K562 (cell line): ENCODE measurements at regions not wholly inside any gene's neighbourhood (a gene's known extent, or its start where the extent isn't known, plus 50 kb on each side); places are given as distances from the start of the nearest gene placed in this dataset.

Source experiments
- ATAC-seq: fragments of 200-7000 bp; cut with Tn5 transposase; 3 replicates; pipeline ENCODE4 v1.9.1; 2020; ENCODE audit warnings: moderate library complexity
- BruUV-seq: library from RNA; stranded (reverse); fragments of 400-500 nt; replicated peaks from 2 replicates; lab custom pipeline; 2021; lab: Mats Ljungman, UMichigan
- CTCF ChIA-PET: fragments of 300-600 bp; formaldehyde crosslinking; extraction: SDS; loops from one replicate; lab custom pipeline; 2021; ENCODE audit warnings: low intra/inter-chr PET ratio; lab: Yijun Ruan, JAX
- POLR2A ChIA-PET: fragments of 300-600, 350-650 bp; sonication (Branson Sonifier 250); formaldehyde crosslinking; extraction: SDS; loops from one replicate; lab custom pipeline; 2021; ENCODE audit warnings: antibody characterized with exemption, inconsistent platforms; lab: Yijun Ruan, JAX
- DNase-seq, 4 experiments: peaks; one replicate each; pipeline versions ENCODE4 v3.0.0 to v3.0.0-alpha.2; 2011 to 2018; ENCODE audit warnings: low spot score in 3 of 4, mixed read lengths in 3 of 4; ENCODE audit errors: extremely low read depth in 1 of 4
- FAIRE-seq: peaks from 2 replicates; lab custom pipeline; 2011; peaks lifted over from hg19 to GRCh38; lab: Jason Lieb, UNC
- H2AFZ ChIP-seq: 2 replicates; pipeline ENCODE4 v1.6.0; 2011; ENCODE audit warnings: low read depth, low read length, control low read depth, inconsistent platforms
- H3K27ac ChIP-seq: fragments of 200-600 bp; 3 replicates; pipeline ENCODE4 v1.8.0; 2011; ENCODE audit warnings: low read depth, mild to moderate bottlenecking, control low read depth, inconsistent platforms, low read length, moderate library complexity, mixed read lengths; ENCODE audit errors: extremely low read depth
- H3K27me3 ChIP-seq, 2 experiments: fragments of 300-600 bp in 1 of 2; 2 replicates in 1 of 2; 3 replicates in 1 of 2; pipeline versions ENCODE4 v1.6.0 to v1.8.0; 2011; ENCODE audit warnings: inconsistent platforms in 2 of 2, low read length in 2 of 2, mild to moderate bottlenecking in 1 of 2, mixed read lengths in 1 of 2, moderate library complexity in 1 of 2; ENCODE audit not compliant: control insufficient read depth in 2 of 2, insufficient read depth in 2 of 2
- H3K36me3 ChIP-seq: fragments of 300-600 bp; 3 replicates; pipeline ENCODE4 v1.8.0; 2011; ENCODE audit warnings: mild to moderate bottlenecking, low read length, inconsistent platforms; ENCODE audit not compliant: control insufficient read depth, insufficient read depth
- H3K4me1 ChIP-seq, 2 experiments: fragments of 200-600 bp in 1 of 2; replicated peaks in 1 of 2; 2 replicates in 1 of 2; 3 replicates in 1 of 2; pipeline versions ENCODE4 v1.5.1 to v1.8.0; 2011; ENCODE audit warnings: inconsistent platforms in 2 of 2, low read length in 2 of 2, mild to moderate bottlenecking in 1 of 2, mixed read lengths in 1 of 2, moderate library complexity in 1 of 2; ENCODE audit not compliant: control insufficient read depth in 2 of 2, insufficient read depth in 2 of 2
- H3K4me2 ChIP-seq: 2 replicates; pipeline ENCODE4 v1.6.1; 2011; ENCODE audit warnings: low read length, control low read depth, inconsistent platforms, mixed read lengths; ENCODE audit not compliant: insufficient read depth
- H3K4me3 ChIP-seq: fragments of 200-600 bp; sonication (generic), shearing (Covaris generic); 2 replicates; pipeline ENCODE4 v1.5.1; 2016; ENCODE audit warnings: control low read depth, inconsistent platforms
- H3K79me2 ChIP-seq: fragments of 200-600 bp; 3 replicates; pipeline ENCODE4 v1.8.0; 2011; ENCODE audit warnings: low read length, inconsistent platforms; ENCODE audit not compliant: control insufficient read depth, insufficient read depth
- H3K9ac ChIP-seq, 2 experiments: 2 replicates each; pipeline versions ENCODE4 v1.6.0 to v1.6.1; 2011; ENCODE audit warnings: low read depth in 2 of 2, low read length in 2 of 2, control low read depth in 1 of 2, inconsistent platforms in 1 of 2, mild to moderate bottlenecking in 1 of 2, mixed read lengths in 1 of 2; ENCODE audit not compliant: insufficient read depth in 1 of 2
- H3K9me1 ChIP-seq: one replicate; pipeline ENCODE4 v1.6.0; 2011; ENCODE audit warnings: inconsistent platforms, mild to moderate bottlenecking, low read length, moderate library complexity; ENCODE audit not compliant: control insufficient read depth, insufficient read depth
- H3K9me3 ChIP-seq: replicated peaks from 2 replicates; pipeline ENCODE4 v1.5.1; 2011; ENCODE audit warnings: low read depth, low read length, inconsistent platforms; ENCODE audit not compliant: control insufficient read depth, insufficient read depth
- H4K20me1 ChIP-seq: replicated peaks from 2 replicates; pipeline ENCODE4 v1.6.1; 2011; ENCODE audit warnings: low read length, inconsistent platforms, mixed read lengths; ENCODE audit not compliant: control insufficient read depth, insufficient read depth
- BCOR ChIP-seq: fragments of 450-650 bp; IDR thresholded peaks from 2 replicates; pipeline ENCODE4 v1.6.1; 2016
- CEBPB ChIP-seq: fragments of 450-650 bp; IDR thresholded peaks from 2 replicates; pipeline ENCODE4 v1.6.1; 2016; ENCODE audit warnings: missing genetic modification characterization, missing compliant biosample characterization
- KDM4B ChIP-seq, 2 experiments: fragments of 450-650 bp in 1 of 2; sonication (generic) in 1 of 2; IDR thresholded peaks; 2 replicates each; pipeline ENCODE4 v1.6.1; 2016 to 2017; ENCODE audit warnings: borderline replicate concordance in 2 of 2, antibody characterized with exemption in 1 of 2, low read depth in 1 of 2, mild to moderate bottlenecking in 1 of 2
- MCM2 ChIP-seq: fragments of 450-650 bp; IDR thresholded peaks from 2 replicates; pipeline ENCODE4 v1.6.1; 2017; ENCODE audit warnings: low read depth, mild to moderate bottlenecking
- MEF2D ChIP-seq: conservative IDR thresholded peaks from 2 replicates; pipeline ENCODE4 v1.6.1; 2016; ENCODE audit warnings: low read depth, missing genetic modification characterization, missing compliant biosample characterization
- RERE ChIP-seq: sonication (generic); formaldehyde crosslinking; IDR thresholded peaks from 2 replicates; pipeline ENCODE4 v1.8.0; 2023; ENCODE audit warnings: missing genetic modification reagents, mild to moderate bottlenecking, borderline replicate concordance
- SREBF2 ChIP-seq: sonication (generic); formaldehyde crosslinking; IDR thresholded peaks from 2 replicates; pipeline ENCODE4 v1.4.0; 2020; ENCODE audit warnings: mild to moderate bottlenecking, missing genetic modification reagents
- TFE3 ChIP-seq: fragments of 450-650 bp; formaldehyde crosslinking; IDR thresholded peaks from 2 replicates; pipeline ENCODE4 v1.4.0; 2020; ENCODE audit warnings: mild to moderate bottlenecking, mixed read lengths
- ZBTB5 ChIP-seq: fragments of 450-650 bp; IDR thresholded peaks from 2 replicates; pipeline ENCODE4 v1.6.1; 2017; ENCODE audit warnings: antibody characterized with exemption
- ZNF121 ChIP-seq: sonication (generic); formaldehyde crosslinking; conservative IDR thresholded peaks from 2 replicates; pipeline ENCODE4 v1.8.0; 2022; ENCODE audit warnings: missing genetic modification reagents
- ZNF324 ChIP-seq: fragments of 250-450 bp; sonication (Bioruptor Pico); IDR thresholded peaks from 2 replicates; pipeline ENCODE4 v1.4.0; 2020; ENCODE audit warnings: mild to moderate bottlenecking
- WGBS: fragments of 100-300 bp; shearing (Covaris generic); methylation state at CpG from one replicate; pipeline ENCODE4 v1.1.6; 2016; ENCODE audit warnings: low coverage, mixed read lengths; ENCODE audit not compliant: insufficient coverage; ENCODE audit errors: missing lambda C conversion rate; 5-methylcytosine and 5-hydroxymethylcytosine counted together
- in situ Hi-C: fragments of 300-500 bp; cut with MboI; formaldehyde crosslinking; loops from 4 replicates; pipeline ENCODE4 v1.15.0; 2018; ENCODE audit warnings: inconsistent platforms, mixed read lengths
- intact Hi-C: fragments of 100-400 bp; cut with micrococcal nuclease; formaldehyde crosslinking; loops from 2 replicates; pipeline ENCODE4 v1.14.2; 2022

- TF ChIP-seq SREBF2 (CRISPR knock-in tag) (no peak), CEBPB (tag) (no peak)
These were observed 83.9 kb downstream of the RMI2 start (continued) for GRCh38 chr16:11429123-11429522.

- WGBS, result 23% methylated on average over 6 of the region's 6 CpGs
- ATAC-seq (no peak), DNase-seq (no peak), FAIRE-seq (no peak)
- Histone ChIP-seq H3K4me2 (no peak overlapping the region), H3K9ac (no peak overlapping the region), H3K9me3 (no peaks in the 10 kb centered on the region), H3K9me1 (no peaks in the 10 kb centered on the region), H3K4me3 (no peak overlapping the region), H3K27ac (no peak overlapping the region), H3K27me3 (peaks cover 15 to 22% of the 10 kb centered on the region in 2 experiments), H3K36me3 (no peaks in the 10 kb centered on the region), H3K4me1 (peaks cover 0 to 4% of the 10 kb centered on the region in 2 experiments; a peak in 1 of 5 replicates), H4K20me1 (peaks cover 2% of the 10 kb centered on the region; the same call in 1 of the 2 replicates), H2AFZ (no peak overlapping the region), H3K79me2 (no peaks in the 10 kb centered on the region)
- CTCF ChIA-PET, result no interaction called here
- POLR2A ChIA-PET, result interaction anchor here (0.6 to 1.4 kb wide), 3 partner anchors 15 to 609 kb away, joined by 3 to 5 read pairs (median 5); no protein-coding TSS in a partner anchor
- in situ Hi-C loops (no loop called here), intact Hi-C loops (no loop called here)
- no TSS peak for BruUV-seq
- TF ChIP-seq RERE (CRISPR knock-in tag) (no peak), TFE3 (CRISPR knock-in tag) (no peak), MEF2D (tag) (no peak), KDM4B (IDR thresholded peaks at IDR 0.05; ENCODE audit: borderline replicate concordance in 2 of 2, low read depth in 1 of 2) (no peak), ZNF121 (CRISPR knock-in tag) (no peak), ZBTB5 (no peak), ZNF324 (no peak), BCOR (no peak), MCM2 (no peak)
These were observed 84.6 kb downstream of the RMI2 start for GRCh38 chr16:11429823-11430222.
